C4-2B (cell line): ENCODE measurements at regions not wholly inside any gene's neighbourhood (a gene's known extent, or its start where the extent isn't known, plus 50 kb on each side); places are given as distances from the start of the nearest gene placed in this dataset.

Source experiments
- CTCF ChIP-seq: fragments of 450-650 bp; conservative IDR thresholded peaks from 2 replicates; pipeline ENCODE4 v1.5.1; 2017; ENCODE audit warnings: mild to moderate bottlenecking
- ZFX ChIP-seq: fragments of 450-650 bp; IDR thresholded peaks from 2 replicates; pipeline ENCODE4 v1.6.1; 2017

- TF ChIP-seq CTCF (no peak), ZFX (no peak)
Measured at GRCh38 chr2:238645716-238646115, 202.2 kb upstream of the TWIST2 start.
